Neural progenitor cell (in vitro differentiated cells): ENCODE measurements at regions not wholly inside any gene's neighbourhood (a gene's known extent, or its start where the extent isn't known, plus 50 kb on each side); places are given as distances from the start of the nearest gene placed in this dataset.

Experiments
- DNase-seq: peaks from one replicate; pipeline ENCODE4 v3.0.0-alpha.2; 2016; ENCODE audit warnings: low spot score
- H2AFZ ChIP-seq: fragments of 200-600 bp; sonication (generic); replicated peaks from 2 replicates; pipeline ENCODE4 v1.6.1; 2016; ENCODE audit warnings: antibody characterized with exemption
- H3F3A ChIP-seq: fragments of 200-600 bp; sonication (generic); 2 replicates; pipeline ENCODE4 v1.6.1; 2016; ENCODE audit warnings: antibody characterized with exemption, low read depth
- H3K27ac ChIP-seq: fragments of 200-600 bp; sonication (generic); 2 replicates; pipeline ENCODE4 v1.5.1; 2016; ENCODE audit warnings: mild to moderate bottlenecking
- H3K27me3 ChIP-seq: fragments of 200-600 bp; sonication (generic); 2 replicates; pipeline ENCODE4 v1.6.1; 2016; ENCODE audit warnings: mild to moderate bottlenecking, moderate library complexity
- H3K36me3 ChIP-seq: fragments of 200-600 bp; sonication (generic); 2 replicates; pipeline ENCODE4 v1.5.1; 2016
- H3K4me1 ChIP-seq: fragments of 200-600 bp; sonication (generic); 2 replicates; pipeline ENCODE4 v1.6.1; 2016; ENCODE audit warnings: mixed run types
- H3K4me2 ChIP-seq: fragments of 200-600 bp; sonication (generic); 2 replicates; pipeline ENCODE4 v1.6.1; 2016
- H3K4me3 ChIP-seq: fragments of 200-600 bp; sonication (generic); 2 replicates; pipeline ENCODE4 v1.5.1; 2016
- H3K79me2 ChIP-seq: fragments of 200-600 bp; sonication (generic); 2 replicates; pipeline ENCODE4 v1.6.1; 2016; ENCODE audit warnings: low read depth
- H3K9ac ChIP-seq: fragments of 200-600 bp; sonication (generic); 2 replicates; pipeline ENCODE4 v1.6.1; 2016
- H3K9me3 ChIP-seq: fragments of 200-600 bp; sonication (generic); 2 replicates; pipeline ENCODE4 v1.5.1; 2016; ENCODE audit warnings: low read depth
- H4K20me1 ChIP-seq: fragments of 200-600 bp; sonication (generic); 2 replicates; pipeline ENCODE4 v1.6.1; 2016; ENCODE audit warnings: low read depth
- H3K27ac Mint-ChIP-seq: 3 replicates; pipeline ENCODE4 v1.8.0; 2021; ENCODE audit warnings: mixed read lengths
- H3K27me3 Mint-ChIP-seq: 2 replicates; pipeline ENCODE4 v1.8.0; 2022; ENCODE audit warnings: low read depth, mild to moderate bottlenecking, inconsistent platforms, moderate library complexity, mixed read lengths; ENCODE audit not compliant: insufficient read depth
- H3K36me3 Mint-ChIP-seq: 3 replicates; pipeline ENCODE4 v1.8.0; 2021; ENCODE audit warnings: mixed read lengths
- H3K4me1 Mint-ChIP-seq: 3 replicates; pipeline ENCODE4 v1.8.0; 2021; ENCODE audit warnings: mixed read lengths
- H3K4me3 Mint-ChIP-seq: 3 replicates; pipeline ENCODE4 v1.8.0; 2021; ENCODE audit warnings: mild to moderate bottlenecking, moderate library complexity, mixed read lengths
- H3K9me3 Mint-ChIP-seq: 3 replicates; pipeline ENCODE4 v1.8.0; 2020; ENCODE audit warnings: mixed read lengths
- CTCF ChIP-seq: fragments of 200-600 bp; sonication (generic); IDR thresholded peaks from 2 replicates; pipeline ENCODE4 v1.5.1; 2017; ENCODE audit warnings: antibody characterized with exemption, mild to moderate bottlenecking
- EZH2 ChIP-seq: fragments of 200-600 bp; sonication (generic); IDR thresholded peaks from 2 replicates; pipeline ENCODE4 v1.6.1; 2017; ENCODE audit warnings: antibody characterized with exemption, mild to moderate bottlenecking, moderate library complexity
- EZH2phosphoT487 ChIP-seq: fragments of 200-600 bp; sonication (generic); IDR thresholded peaks from 2 replicates; pipeline ENCODE4 v1.6.1; 2017; ENCODE audit warnings: antibody characterized with exemption

- Histone ChIP-seq H3K27me3 (no peaks in the 10 kb centered on the region), H3K27ac (no peak overlapping the region), H3K4me1 (peaks cover 32% of the 10 kb centered on the region), H2AFZ (peak overlapping the region; percentile 42), H3K4me2 (peak overlapping the region; percentile 86), H3F3A (peaks cover 19% of the 10 kb centered on the region), H3K9me3 (no peaks in the 10 kb centered on the region), H3K9ac (no peak overlapping the region), H3K79me2 (peaks cover 38% of the 10 kb centered on the region), H3K36me3 (no peaks in the 10 kb centered on the region), H3K4me3 (peak overlapping the region; percentile 87), H4K20me1 (peaks cover 23% of the 10 kb centered on the region)
- Mint-ChIP-seq H3K4me3 (peak overlapping the region; percentile 95), H3K9me3 (no peaks in the 10 kb centered on the region), H3K4me1 (peaks cover 34% of the 10 kb centered on the region), H3K27me3 (peaks cover 8% of the 10 kb centered on the region), H3K27ac (no peak overlapping the region), H3K36me3 (no peaks in the 10 kb centered on the region)
- DNase-seq, result no peak
- no peak for TF ChIP-seq EZH2phosphoT487
- no peak for TF ChIP-seq CTCF
- TF ChIP-seq EZH2, result no peak
Observed at GRCh38 chr5:166977911-166978422, 1313.5 kb upstream of the WWC1 start.

- H3K9ac ChIP-seq, result peak overlapping the region; percentile 16
- peak; percentile 29 for DNase-seq
Observed at GRCh38 chr5:166979307-166979895, 1312.0 kb upstream of the WWC1 start.

GRCh38 chr5:166980666-166981065, 1310.8 kb upstream of the WWC1 start:
- peaks cover 8% of the 10 kb centered on the region for H3K27me3 Mint-ChIP-seq

More at GRCh38 chr5:166979307-166979895, 1312.0 kb upstream of the WWC1 start:
- H3K27me3 ChIP-seq, result no peaks in the 10 kb centered on the region
- no peaks in the 10 kb centered on the region for H3K36me3 Mint-ChIP-seq
- H4K20me1 ChIP-seq, result peaks cover 33% of the 10 kb centered on the region
- H3K9me3 Mint-ChIP-seq, result no peaks in the 10 kb centered on the region
- peak overlapping the region; percentile 82 for H3K27ac Mint-ChIP-seq
- H3K4me1 Mint-ChIP-seq, result peaks cover 44% of the 10 kb centered on the region
- TF ChIP-seq EZH2phosphoT487 (no peak), CTCF (no peak), EZH2 (no peak)
- peak overlapping the region; percentile 95 for H3K4me3 Mint-ChIP-seq
- H3K4me3 ChIP-seq, result peak overlapping the region; percentile 87
- H3F3A ChIP-seq, result peaks cover 19% of the 10 kb centered on the region
- peak overlapping the region; percentile 42 for H2AFZ ChIP-seq
- peak overlapping the region; percentile 4 for H3K27ac ChIP-seq
- no peaks in the 10 kb centered on the region for H3K36me3 ChIP-seq
- peaks cover 8% of the 10 kb centered on the region for H3K27me3 Mint-ChIP-seq
- H3K9me3 ChIP-seq, result no peaks in the 10 kb centered on the region
- peak overlapping the region; percentile 86 for H3K4me2 ChIP-seq
- H3K79me2 ChIP-seq, result peaks cover 52% of the 10 kb centered on the region
- peaks cover 40% of the 10 kb centered on the region for H3K4me1 ChIP-seq

More at GRCh38 chr5:166980666-166981065, 1310.8 kb upstream of the WWC1 start:
- Histone ChIP-seq H3F3A (peaks cover 19% of the 10 kb centered on the region), H3K79me2 (peaks cover 59% of the 10 kb centered on the region), H3K9ac (no peak overlapping the region), H3K4me1 (peaks cover 40% of the 10 kb centered on the region), H3K36me3 (no peaks in the 10 kb centered on the region), H2AFZ (no peak overlapping the region), H3K27me3 (no peaks in the 10 kb centered on the region), H3K9me3 (no peaks in the 10 kb centered on the region), H3K4me3 (peak overlapping the region; percentile 87), H3K4me2 (peak overlapping the region; percentile 86), H3K27ac (no peak overlapping the region), H4K20me1 (peaks cover 33% of the 10 kb centered on the region)
- TF ChIP-seq EZH2, result no peak
- TF ChIP-seq CTCF, result no peak
- no peak for TF ChIP-seq EZH2phosphoT487
- Mint-ChIP-seq H3K27ac (no peak overlapping the region), H3K4me3 (peak overlapping the region; percentile 95), H3K36me3 (no peaks in the 10 kb centered on the region), H3K4me1 (peaks cover 44% of the 10 kb centered on the region), H3K9me3 (no peaks in the 10 kb centered on the region)
- no peak for DNase-seq
